Uterus (tissue), 3 donors: ENCODE measurements at regions not wholly inside any gene's neighbourhood (a gene's known extent, or its start where the extent isn't known, plus 50 kb on each side); places are given as distances from the start of the nearest gene placed in this dataset.
"Not testable (repeated sequence)": the region's sequence is repeated elsewhere in the genome, so short reads cannot be mapped to it uniquely, and the experiment has no call there.

ENCODE experiments used
- DNase-seq, 2 donors: peaks; one replicate each; pipeline ENCODE4 v3.0.0-alpha.2; 2019 to 2020
- H3K27ac ChIP-seq, 2 donors: fragments of 200-600 bp; sonication (generic); 1 replicate in 1 of 2; 2 replicates in 1 of 2; pipeline ENCODE4 v1.5.1; 2016 to 2018
- H3K27me3 ChIP-seq, 2 donors: fragments of 200-600 bp; sonication (generic); one replicate each; pipeline ENCODE4 v1.5.1; 2018 to 2019; ENCODE audit warnings: control low read depth in 1 of 2
- H3K36me3 ChIP-seq, 2 donors: fragments of 200-600 bp; sonication (generic); one replicate each; pipeline ENCODE4 v1.5.1; 2019; ENCODE audit warnings: control low read depth in 1 of 2
- H3K4me1 ChIP-seq, 2 donors: fragments of 200-600 bp; sonication (generic); one replicate each; pipeline ENCODE4 v1.5.1; 2018 to 2019; ENCODE audit warnings: control low read depth in 1 of 2
- H3K4me3 ChIP-seq, 2 donors: fragments of 200-600 bp; sonication (generic); 1 replicate in 1 of 2; 2 replicates in 1 of 2; pipeline ENCODE4 v1.5.1; 2018 to 2019; ENCODE audit warnings: mild to moderate bottlenecking in 1 of 2
- H3K9me3 ChIP-seq, 2 donors: fragments of 200-600 bp; sonication (generic); one replicate each; pipeline ENCODE4 v1.5.1; 2019; ENCODE audit warnings: control low read depth in 1 of 2
- POLR2A ChIP-seq, 2 donors: fragments of 450-650 bp; IDR thresholded peaks; one replicate each; pipeline ENCODE4 v1.6.1; 2016; ENCODE audit warnings: antibody characterized with exemption in 2 of 2, mild to moderate bottlenecking in 1 of 2, moderate library complexity in 1 of 2
- intact Hi-C: fragments of 100-400 bp; cut with DNase I; formaldehyde crosslinking; loops from one replicate; pipeline ENCODE4 v1.15.1; 2023; ENCODE audit warnings: low total_unique reads
- TF ChIP-seq, protein P1 (sequence below), 4 experiments: fragments of 200-600 bp in 2 of 4; fragments of 450-650 bp in 2 of 4; sonication (generic) in 2 of 4; IDR thresholded peaks; one replicate each; pipeline ENCODE4 v1.5.1; 2016 to 2019; ENCODE audit warnings: antibody characterized with exemption in 4 of 4, mild to moderate bottlenecking in 2 of 4, moderate library complexity in 1 of 4
- donor health status: DM: yes; HTN: yes; CAD: no.

GRCh38 chr7:3157566-3158287 lies 114.1 kb upstream of the CARD11 start:
- no peak for DNase-seq
- H3K9me3 ChIP-seq, result no peaks in the 10 kb centered on the region
- no peaks in the 10 kb centered on the region for H3K4me1 ChIP-seq
- no peak overlapping the region for H3K27ac ChIP-seq
- no peaks in the 10 kb centered on the region for H3K27me3 ChIP-seq
- intact Hi-C loops, result no loop called here
- H3K4me3 ChIP-seq, result no peak overlapping the region
- TF ChIP-seq, protein P1, sequence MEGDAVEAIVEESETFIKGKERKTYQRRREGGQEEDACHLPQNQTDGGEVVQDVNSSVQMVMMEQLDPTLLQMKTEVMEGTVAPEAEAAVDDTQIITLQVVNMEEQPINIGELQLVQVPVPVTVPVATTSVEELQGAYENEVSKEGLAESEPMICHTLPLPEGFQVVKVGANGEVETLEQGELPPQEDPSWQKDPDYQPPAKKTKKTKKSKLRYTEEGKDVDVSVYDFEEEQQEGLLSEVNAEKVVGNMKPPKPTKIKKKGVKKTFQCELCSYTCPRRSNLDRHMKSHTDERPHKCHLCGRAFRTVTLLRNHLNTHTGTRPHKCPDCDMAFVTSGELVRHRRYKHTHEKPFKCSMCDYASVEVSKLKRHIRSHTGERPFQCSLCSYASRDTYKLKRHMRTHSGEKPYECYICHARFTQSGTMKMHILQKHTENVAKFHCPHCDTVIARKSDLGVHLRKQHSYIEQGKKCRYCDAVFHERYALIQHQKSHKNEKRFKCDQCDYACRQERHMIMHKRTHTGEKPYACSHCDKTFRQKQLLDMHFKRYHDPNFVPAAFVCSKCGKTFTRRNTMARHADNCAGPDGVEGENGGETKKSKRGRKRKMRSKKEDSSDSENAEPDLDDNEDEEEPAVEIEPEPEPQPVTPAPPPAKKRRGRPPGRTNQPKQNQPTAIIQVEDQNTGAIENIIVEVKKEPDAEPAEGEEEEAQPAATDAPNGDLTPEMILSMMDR (IDR thresholded peaks at IDR 0.05), result no peak
- TF ChIP-seq POLR2A (IDR thresholded peaks at IDR 0.05), result no peak
- H3K36me3 ChIP-seq, result no peaks in the 10 kb centered on the region

GRCh38 chr7:3158341-3158760 lies 114.7 kb upstream of the CARD11 start:
- DNase-seq, result no peak
- Histone ChIP-seq H3K9me3 (no peaks in the 10 kb centered on the region), H3K27ac (peak overlapping the region in 1 of 2 donors; percentile 37), H3K36me3 (no peaks in the 10 kb centered on the region), H3K4me3 (no peak overlapping the region), H3K4me1 (no peaks in the 10 kb centered on the region), H3K27me3 (no peaks in the 10 kb centered on the region)
- TF ChIP-seq POLR2A (IDR thresholded peaks at IDR 0.05), result no peak
- TF ChIP-seq, protein P1 (IDR thresholded peaks at IDR 0.05), result no peak
- intact Hi-C loops, result no loop called here

DNA sequence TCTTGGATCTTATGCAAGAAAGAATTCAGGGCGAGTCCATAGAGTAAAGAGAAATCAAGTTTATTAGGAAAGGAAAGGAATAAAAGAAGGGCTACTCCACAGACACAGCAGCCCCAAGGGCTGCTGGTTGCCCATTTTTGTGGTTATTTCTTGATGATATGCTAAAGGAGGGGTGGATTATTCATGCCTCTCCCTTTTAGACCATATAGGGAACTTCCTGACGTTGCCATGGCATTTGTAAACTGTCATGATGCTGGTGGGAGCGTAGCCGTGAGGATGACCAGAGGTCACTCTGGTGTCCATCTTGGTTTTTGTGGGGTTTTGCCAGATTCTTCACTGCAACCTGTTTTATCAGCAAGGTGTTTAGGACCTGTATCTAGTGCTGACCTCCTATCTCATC lies 115.4 kb upstream of the CARD11 start:
- Histone ChIP-seq H3K36me3 (no peaks in the 10 kb centered on the region), H3K27ac (peak overlapping the region in 1 of 2 donors; percentile 37), H3K4me3 (no peak overlapping the region), H3K4me1 (no peaks in the 10 kb centered on the region), H3K27me3 (no peaks in the 10 kb centered on the region), H3K9me3 (no peaks in the 10 kb centered on the region)
- intact Hi-C loops, result no loop called here
- TF ChIP-seq POLR2A (IDR thresholded peaks at IDR 0.05), result no peak
- TF ChIP-seq, protein P1 (IDR thresholded peaks at IDR 0.05), result no peak
- no peak for DNase-seq

DNA sequence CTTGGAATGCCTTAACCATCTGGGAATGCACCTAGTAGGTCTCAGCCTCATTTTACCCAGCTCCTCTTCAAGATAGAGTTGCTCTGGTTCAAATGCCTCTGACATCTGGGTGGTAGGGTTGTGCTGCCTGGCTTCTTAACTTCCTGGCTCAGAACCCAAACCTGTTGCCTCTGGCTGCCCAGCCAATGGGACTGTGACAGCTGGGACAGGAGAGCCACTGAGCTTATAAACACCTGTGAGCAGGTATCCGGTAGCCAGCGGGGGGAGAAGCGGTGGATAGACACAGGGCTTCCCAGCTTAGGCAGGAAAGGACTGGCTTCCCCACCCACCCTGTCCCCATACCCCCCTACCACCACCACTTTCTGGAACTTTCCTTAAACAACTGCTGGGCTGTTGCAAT lies 115.8 kb upstream of the CARD11 start:
- DNase-seq, result no peak
- TF ChIP-seq, protein P1 (IDR thresholded peaks at IDR 0.05), result no peak
- TF ChIP-seq POLR2A (IDR thresholded peaks at IDR 0.05), result no peak
- H3K4me1 ChIP-seq, result no peaks in the 10 kb centered on the region
- no peak overlapping the region for H3K27ac ChIP-seq
- no peaks in the 10 kb centered on the region for H3K9me3 ChIP-seq
- H3K36me3 ChIP-seq, result no peaks in the 10 kb centered on the region
- H3K4me3 ChIP-seq, result no peak overlapping the region
- intact Hi-C loops, result no loop called here
- H3K27me3 ChIP-seq, result no peaks in the 10 kb centered on the region

- H3K4me3 ChIP-seq, H3K36me3 ChIP-seq, H3K4me1 ChIP-seq, H3K27ac ChIP-seq, DNase-seq, H3K9me3 ChIP-seq, H3K27me3 ChIP-seq, intact Hi-C loops: not testable (repeated sequence)
These were observed 116.3 kb upstream of the CARD11 start for GRCh38 chr7:3159926-3160325.

DNA sequence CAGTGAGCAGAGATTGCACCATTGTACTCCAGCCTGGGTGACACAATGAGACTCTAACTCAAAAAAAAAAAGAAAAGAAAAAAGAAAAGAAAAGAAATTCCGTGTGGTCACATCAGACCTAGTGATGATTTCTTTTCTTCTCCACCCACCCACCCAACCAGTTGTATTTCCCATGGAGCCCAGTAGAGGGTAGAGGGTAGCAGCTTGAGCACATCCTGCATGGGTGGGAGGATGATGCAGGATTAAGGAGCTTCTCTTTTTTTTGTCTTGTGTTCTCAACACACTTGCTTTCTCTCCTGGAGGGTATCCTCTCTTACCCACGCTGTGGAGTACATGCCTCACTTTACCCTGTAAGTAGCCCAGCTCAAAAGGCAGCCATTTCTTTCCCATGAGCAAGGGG lies 118.6 kb upstream of the CARD11 start:
- intact Hi-C loops, result no loop called here
- no peak overlapping the region for H3K27ac ChIP-seq
- DNase-seq, result no peak

GRCh38 chr7:3162798-3163197 lies 119.1 kb upstream of the CARD11 start:
- H3K9me3 ChIP-seq, DNase-seq, H3K27me3 ChIP-seq, H3K36me3 ChIP-seq, H3K27ac ChIP-seq, H3K4me3 ChIP-seq, intact Hi-C loops, H3K4me1 ChIP-seq: not testable (repeated sequence)

More for the DNA sequence above, 118.6 kb upstream of the CARD11 start:
- Histone ChIP-seq H3K4me1 (no peaks in the 10 kb centered on the region), H3K27me3 (no peaks in the 10 kb centered on the region), H3K4me3 (no peak overlapping the region), H3K9me3 (no peaks in the 10 kb centered on the region), H3K36me3 (no peaks in the 10 kb centered on the region)
- TF ChIP-seq, protein P1 (IDR thresholded peaks at IDR 0.05), result no peak
- TF ChIP-seq POLR2A (IDR thresholded peaks at IDR 0.05), result no peak
